ENCODE measurements at regions not wholly inside any gene's neighbourhood (a gene's known extent, or its start where the extent isn't known, plus 50 kb on each side); places are given as distances from the start of the nearest gene placed in this dataset.

GRCh38 chr11:114928260-114928870 is 250.0 kb downstream of the NXPE2 start (continued):
- TF ChIP-seq ARID4B (CRISPR knock-in tag; IDR thresholded peaks at IDR 0.05; ENCODE audit: borderline replicate concordance), result no peak
- TF ChIP-seq PREB (CRISPR knock-in tag; IDR thresholded peaks at IDR 0.05; ENCODE audit: borderline replicate concordance), result no peak
- no peak for TF ChIP-seq E2F5 (CRISPR knock-in tag; IDR thresholded peaks at IDR 0.05)
- TF ChIP-seq ZNF138 (CRISPR knock-in tag; conservative IDR thresholded peaks at IDR 0.05), result no peak

GRCh38 chr11:114929351-114930000 is 251.1 kb downstream of the NXPE2 start:
- H3K27ac Mint-ChIP-seq, result no peak overlapping the region
- no peak overlapping the region for H3K4me3 Mint-ChIP-seq
- H3K4me1 Mint-ChIP-seq, result peaks cover 6% of the 10 kb centered on the region
- peaks cover 14% of the 10 kb centered on the region for H3K36me3 Mint-ChIP-seq
- DNase-seq (ENCODE audit: low spot score) (no peak), ATAC-seq (no peak)
- peaks cover 37% of the 10 kb centered on the region for H3K9me3 Mint-ChIP-seq
- ChIA-PET CTCF (no interaction called here), POLR2A (interaction anchor here (0.7 kb wide), 1 partner anchor 61 kb away, joined by 5 read pairs; no protein-coding TSS in a partner anchor)
- no peaks in the 10 kb centered on the region; the same call in 1 of the 2 replicates for H3K27me3 Mint-ChIP-seq (ENCODE audit: low read depth)
- TF ChIP-seq MLX (CRISPR knock-in tag; IDR thresholded peaks at IDR 0.05) (no peak), E2F1 (CRISPR knock-in tag; IDR thresholded peaks at IDR 0.05) (no peak), ELF4 (CRISPR knock-in tag; IDR thresholded peaks at IDR 0.05; ENCODE audit: low read depth) (no peak), ZBTB43 (CRISPR knock-in tag; IDR thresholded peaks at IDR 0.05) (no peak), RELA (CRISPR knock-in tag; IDR thresholded peaks at IDR 0.05; ENCODE audit: borderline replicate concordance) (no peak), NFE2L1 (CRISPR knock-in tag; IDR thresholded peaks at IDR 0.05) (no peak), GABPB1 (CRISPR knock-in tag; IDR thresholded peaks at IDR 0.05) (no peak), KAT7 (CRISPR knock-in tag; IDR thresholded peaks at IDR 0.05; ENCODE audit: borderline replicate concordance) (no peak), MAX (CRISPR knock-in tag; IDR thresholded peaks at IDR 0.05) (no peak), TCF7 (CRISPR knock-in tag; IDR thresholded peaks at IDR 0.05; ENCODE audit: low read depth) (no peak), NR2C2 (CRISPR knock-in tag; IDR thresholded peaks at IDR 0.05) (no peak)

Data from WTC11 (cell line).